Gastrocnemius medialis (tissue), 4 donors: ENCODE measurements at regions not wholly inside any gene's neighbourhood (a gene's known extent, or its start where the extent isn't known, plus 50 kb on each side); places are given as distances from the start of the nearest gene placed in this dataset.

ENCODE experiments used
- CTCF ChIP-seq, 5 experiments: fragments of 450-650 bp in 3 of 5; fragments of 200-600 bp in 2 of 5; sonication (generic) in 2 of 5; IDR thresholded peaks in 4 of 5; conservative IDR thresholded peaks in 1 of 5; 1 replicate in 4 of 5; 2 replicates in 1 of 5; pipeline ENCODE4 v1.5.1; 2016 to 2019; ENCODE audit warnings: antibody characterized with exemption in 5 of 5, mild to moderate bottlenecking in 3 of 5, moderate library complexity in 3 of 5
- POLR2A ChIP-seq, 2 donors: fragments of 450-650 bp; IDR thresholded peaks; one replicate each; pipeline ENCODE4 v1.6.1; 2017; ENCODE audit warnings: antibody characterized with exemption in 2 of 2, mild to moderate bottlenecking in 2 of 2, moderate library complexity in 2 of 2

- TF ChIP-seq CTCF (IDR thresholded peaks at IDR 0.05 in 4 of 5, conservative IDR thresholded peaks at IDR 0.05 in 1 of 5): no peak
- TF ChIP-seq POLR2A (IDR thresholded peaks at IDR 0.05): no peak
Observed at GRCh38 chr11:15309296-15309695, 194.6 kb downstream of the INSC start.
